Immature natural killer cell (primary cell): ENCODE measurements at regions not wholly inside any gene's neighbourhood (a gene's known extent, or its start where the extent isn't known, plus 50 kb on each side); places are given as distances from the start of the nearest gene placed in this dataset.

ENCODE experiments used
- DNase-seq, 3 donors: peaks; one replicate each; pipeline ENCODE4 v3.0.0; 2022; ENCODE audit warnings: mixed read lengths in 1 of 3
- H3K27ac Mint-ChIP-seq, 6 donors: one replicate each; pipeline ENCODE4 v1.8.0; 2020; ENCODE audit warnings: mixed read lengths in 6 of 6, mild to moderate bottlenecking in 5 of 6, inconsistent platforms in 4 of 6, moderate library complexity in 3 of 6
- H3K27me3 Mint-ChIP-seq, 3 donors: one replicate each; pipeline ENCODE4 v1.8.0; 2020 to 2021; ENCODE audit warnings: low read depth in 3 of 3, mild to moderate bottlenecking in 3 of 3, mixed read lengths in 3 of 3, moderate library complexity in 3 of 3, inconsistent platforms in 1 of 3
- H3K36me3 Mint-ChIP-seq, 3 donors: one replicate each; pipeline ENCODE4 v1.8.0; 2020; ENCODE audit warnings: mixed read lengths in 3 of 3, inconsistent platforms in 2 of 3, mild to moderate bottlenecking in 2 of 3
- H3K4me1 Mint-ChIP-seq, 2 donors: one replicate each; pipeline ENCODE4 v1.8.0; 2020; ENCODE audit warnings: inconsistent platforms in 2 of 2, mild to moderate bottlenecking in 2 of 2, mixed read lengths in 2 of 2, moderate library complexity in 1 of 2
- H3K4me3 Mint-ChIP-seq, 5 donors: one replicate each; pipeline ENCODE4 v1.8.0; 2020; ENCODE audit warnings: mild to moderate bottlenecking in 5 of 5, mixed read lengths in 5 of 5, inconsistent platforms in 3 of 5, moderate library complexity in 3 of 5
- H3K9me3 Mint-ChIP-seq, 6 donors: one replicate each; pipeline ENCODE4 v1.8.0; 2020; ENCODE audit warnings: mild to moderate bottlenecking in 6 of 6, mixed read lengths in 6 of 6, inconsistent platforms in 4 of 6, moderate library complexity in 3 of 6

GRCh38 chr1:58166417-58166816 lies 380.1 kb downstream of the OMA1 start:
- DNase-seq = no peak
- Mint-ChIP-seq H3K9me3 (peaks cover 0 to 9% (median 3%) of the 10 kb centered on the region in 6 donors), H3K4me3 (no peak overlapping the region), H3K27ac (no peak overlapping the region), H3K27me3 (peaks cover 0 to 2% (median 2%) of the 10 kb centered on the region in 3 donors), H3K36me3 (no peaks in the 10 kb centered on the region), H3K4me1 (no peaks in the 10 kb centered on the region)

DNA sequence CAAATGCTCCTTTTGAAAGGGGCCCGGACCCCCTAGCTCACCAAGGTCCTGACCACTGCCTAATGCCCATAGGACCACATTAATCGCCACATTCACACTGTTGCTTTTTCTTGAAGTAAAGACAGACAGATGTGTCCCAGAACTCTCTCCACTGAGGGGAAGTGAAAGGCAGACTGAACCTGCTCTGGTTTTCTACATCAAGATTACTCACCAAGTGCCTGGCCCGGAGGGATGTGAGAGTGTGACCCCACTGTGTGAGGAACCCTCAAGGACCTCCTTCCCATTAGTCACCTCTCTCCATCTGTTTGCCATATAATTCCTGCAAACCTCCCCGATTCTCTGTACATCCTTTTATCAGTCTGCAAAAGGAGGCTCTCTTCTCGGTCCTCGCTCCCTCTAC lies 381.5 kb downstream of the OMA1 start:
- Mint-ChIP-seq H3K4me3 (no peak overlapping the region), H3K27me3 (peaks cover 0 to 3% (median 2%) of the 10 kb centered on the region in 3 donors), H3K4me1 (no peaks in the 10 kb centered on the region), H3K36me3 (no peaks in the 10 kb centered on the region), H3K9me3 (peaks cover 0 to 9% (median 3%) of the 10 kb centered on the region in 6 donors), H3K27ac (no peak overlapping the region)
- no peak for DNase-seq

DNA sequence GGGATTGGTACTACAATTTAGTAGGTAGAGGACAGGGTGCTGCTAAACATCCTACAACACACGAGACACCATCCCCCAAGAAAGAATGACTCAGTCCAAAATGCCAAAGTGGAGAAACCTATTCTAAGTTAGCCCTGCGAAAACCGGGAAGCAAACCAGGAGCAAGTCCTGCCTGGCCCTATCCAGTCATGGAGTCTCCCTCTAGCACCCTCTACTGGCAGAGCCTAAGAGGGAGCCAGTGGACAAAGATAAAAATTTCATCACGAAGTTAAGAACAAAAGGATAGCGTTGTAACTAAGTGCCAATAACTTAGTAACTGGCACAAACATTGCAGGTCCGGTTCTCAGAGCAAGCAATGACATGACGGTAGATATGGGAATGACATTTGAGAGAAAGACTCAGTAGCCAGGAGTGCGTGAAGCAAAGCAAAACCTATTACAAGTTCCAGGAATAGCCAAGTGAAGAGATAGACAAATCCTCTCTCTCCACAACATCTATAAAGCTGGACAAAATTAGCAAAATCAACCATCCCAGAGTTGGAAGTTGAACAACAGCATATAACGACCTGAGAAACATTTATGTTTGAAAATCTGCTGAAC lies 383.5 kb downstream of the OMA1 start:
- H3K36me3 Mint-ChIP-seq = no peaks in the 10 kb centered on the region
- peaks cover 2 to 3% (median 2%) of the 10 kb centered on the region in 3 donors for H3K27me3 Mint-ChIP-seq
- peak in 1 of 3 donors; percentile 1 for DNase-seq
- H3K27ac Mint-ChIP-seq = no peak overlapping the region
- H3K4me1 Mint-ChIP-seq = no peaks in the 10 kb centered on the region
- no peak overlapping the region for H3K4me3 Mint-ChIP-seq
- peaks cover 0 to 4% (median 3%) of the 10 kb centered on the region in 6 donors for H3K9me3 Mint-ChIP-seq

DNA sequence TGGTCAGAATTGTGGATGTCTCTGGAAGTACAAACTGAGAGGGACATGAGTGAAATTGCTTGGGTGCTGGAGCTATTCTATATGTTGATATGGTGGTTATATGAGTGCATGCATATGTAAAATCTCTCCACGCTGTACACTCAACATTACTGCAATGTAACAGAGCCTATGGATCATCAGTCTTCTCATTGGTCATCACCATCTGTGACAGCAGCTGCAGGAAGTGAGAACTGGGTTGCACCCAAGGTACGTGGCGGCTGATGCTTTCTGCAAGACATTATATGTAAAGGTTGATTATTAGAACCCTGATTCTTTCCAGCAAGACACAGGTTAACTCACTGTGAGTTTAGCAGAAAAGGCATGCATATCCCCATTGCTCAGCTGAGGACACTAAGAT lies 387.1 kb downstream of the OMA1 start:
- peaks cover 0 to 2% (median 0%) of the 10 kb centered on the region in 6 donors for H3K9me3 Mint-ChIP-seq
- DNase-seq = no peak
- H3K36me3 Mint-ChIP-seq = no peaks in the 10 kb centered on the region

GRCh38 chr1:58158506-58159433 lies 387.8 kb downstream of the OMA1 start:
- no peaks in the 10 kb centered on the region for H3K36me3 Mint-ChIP-seq
- H3K27me3 Mint-ChIP-seq = peaks cover 0 to 3% (median 2%) of the 10 kb centered on the region in 3 donors
- no peak overlapping the region for H3K27ac Mint-ChIP-seq
- no peaks in the 10 kb centered on the region for H3K4me1 Mint-ChIP-seq
- H3K4me3 Mint-ChIP-seq = no peak overlapping the region
- DNase-seq = no peak
- peaks cover 0 to 2% (median 0%) of the 10 kb centered on the region in 6 donors for H3K9me3 Mint-ChIP-seq

More for the DNA sequence above, 387.1 kb downstream of the OMA1 start:
- Mint-ChIP-seq H3K4me3 (no peak overlapping the region), H3K4me1 (no peaks in the 10 kb centered on the region), H3K27ac (no peak overlapping the region), H3K27me3 (peaks cover 0 to 3% (median 2%) of the 10 kb centered on the region in 3 donors)

DNA sequence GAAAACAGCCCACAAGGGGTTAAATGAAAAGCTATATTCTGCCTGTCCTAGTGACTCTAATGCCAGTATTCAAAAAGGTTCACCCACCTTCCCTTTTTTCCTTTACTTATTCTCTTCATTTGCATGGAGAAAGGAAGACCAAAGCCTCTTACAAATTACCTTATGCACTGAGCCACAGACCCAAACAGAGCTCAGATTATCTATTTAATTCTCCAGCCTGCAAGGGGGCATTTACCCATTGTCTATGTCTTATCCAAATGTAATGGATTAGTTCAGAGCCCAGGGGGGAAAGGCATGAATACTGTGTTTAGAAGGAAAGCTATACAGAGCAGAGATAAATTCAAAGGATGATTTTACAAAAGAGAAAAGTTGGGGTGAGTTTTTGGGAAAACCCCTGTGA lies 388.5 kb downstream of the OMA1 start:
- Mint-ChIP-seq H3K4me3 (no peak overlapping the region), H3K27ac (no peak overlapping the region), H3K4me1 (no peaks in the 10 kb centered on the region), H3K27me3 (peaks cover 0 to 2% (median 2%) of the 10 kb centered on the region in 3 donors), H3K9me3 (peaks cover 0 to 2% (median 0%) of the 10 kb centered on the region in 6 donors), H3K36me3 (no peaks in the 10 kb centered on the region)
- DNase-seq = no peak

GRCh38 chr1:58157256-58157655 lies 389.3 kb downstream of the OMA1 start:
- Mint-ChIP-seq H3K9me3 (peaks cover 0 to 2% (median 0%) of the 10 kb centered on the region in 6 donors), H3K4me1 (no peaks in the 10 kb centered on the region), H3K4me3 (no peak overlapping the region), H3K36me3 (no peaks in the 10 kb centered on the region), H3K27ac (no peak overlapping the region), H3K27me3 (peaks cover 0 to 2% (median 2%) of the 10 kb centered on the region in 3 donors)
- no peak for DNase-seq

- H3K9me3 Mint-ChIP-seq = peaks cover 0 to 2% (median 0%) of the 10 kb centered on the region in 6 donors
- no peak overlapping the region for H3K4me3 Mint-ChIP-seq
- no peaks in the 10 kb centered on the region for H3K4me1 Mint-ChIP-seq
- no peak for DNase-seq
- peaks cover 0 to 5% (median 2%) of the 10 kb centered on the region in 3 donors for H3K27me3 Mint-ChIP-seq
- no peaks in the 10 kb centered on the region for H3K36me3 Mint-ChIP-seq
- H3K27ac Mint-ChIP-seq = no peak overlapping the region
These were observed 389.7 kb downstream of the OMA1 start for GRCh38 chr1:58156831-58157230.

DNA sequence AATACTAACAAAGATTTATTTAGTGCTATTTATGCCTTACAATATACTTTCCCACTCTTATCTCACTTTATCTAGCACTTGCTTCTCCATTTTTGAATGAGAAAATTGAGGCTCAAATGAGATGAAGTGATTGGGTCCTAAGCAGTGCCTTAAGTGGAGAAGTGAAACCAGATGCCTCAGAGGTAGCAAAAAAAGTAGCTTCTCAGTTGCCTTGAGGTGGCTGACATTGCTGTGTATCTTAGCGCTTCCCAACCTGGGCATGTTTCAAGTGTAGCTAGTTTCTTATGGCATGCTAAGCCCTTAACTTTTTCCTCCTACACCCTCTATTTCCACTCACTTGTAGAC lies 390.4 kb downstream of the OMA1 start:
- no peak for DNase-seq
- Mint-ChIP-seq H3K36me3 (no peaks in the 10 kb centered on the region), H3K27ac (no peak overlapping the region), H3K9me3 (peaks cover 0 to 2% (median 0%) of the 10 kb centered on the region in 6 donors), H3K4me1 (no peaks in the 10 kb centered on the region), H3K4me3 (no peak overlapping the region), H3K27me3 (peaks cover 0 to 5% (median 2%) of the 10 kb centered on the region in 3 donors)

GRCh38 chr1:58155418-58156123 lies 391.0 kb downstream of the OMA1 start:
- H3K4me1 Mint-ChIP-seq = no peaks in the 10 kb centered on the region
- no peak overlapping the region for H3K27ac Mint-ChIP-seq
- no peak overlapping the region for H3K4me3 Mint-ChIP-seq

GRCh38 chr1:58154256-58154655 lies 392.3 kb downstream of the OMA1 start:
- no peak overlapping the region for H3K27ac Mint-ChIP-seq

More at GRCh38 chr1:58155418-58156123, 391.0 kb downstream of the OMA1 start:
- peaks cover 0 to 3% (median 0%) of the 10 kb centered on the region in 6 donors for H3K9me3 Mint-ChIP-seq
- H3K27me3 Mint-ChIP-seq = peaks cover 0 to 5% (median 2%) of the 10 kb centered on the region in 3 donors
- no peaks in the 10 kb centered on the region for H3K36me3 Mint-ChIP-seq
- DNase-seq = no peak

GRCh38 chr1:58152697-58153096 lies 393.8 kb downstream of the OMA1 start:
- Mint-ChIP-seq H3K27me3 (peaks cover 0 to 3% (median 2%) of the 10 kb centered on the region in 3 donors), H3K4me1 (no peaks in the 10 kb centered on the region), H3K4me3 (no peak overlapping the region), H3K36me3 (no peaks in the 10 kb centered on the region), H3K27ac (no peak overlapping the region), H3K9me3 (peaks cover 0 to 7% (median 0%) of the 10 kb centered on the region in 6 donors)
- no peak for DNase-seq

More at GRCh38 chr1:58154256-58154655, 392.3 kb downstream of the OMA1 start:
- peaks cover 0 to 3% (median 0%) of the 10 kb centered on the region in 3 donors for H3K27me3 Mint-ChIP-seq
- no peak overlapping the region for H3K4me3 Mint-ChIP-seq
- H3K9me3 Mint-ChIP-seq = peaks cover 0 to 3% (median 0%) of the 10 kb centered on the region in 6 donors
- H3K36me3 Mint-ChIP-seq = no peaks in the 10 kb centered on the region
- no peaks in the 10 kb centered on the region for H3K4me1 Mint-ChIP-seq
- no peak for DNase-seq

- no peaks in the 10 kb centered on the region for H3K4me1 Mint-ChIP-seq
- peaks cover 0 to 3% (median 2%) of the 10 kb centered on the region in 3 donors for H3K27me3 Mint-ChIP-seq
- H3K27ac Mint-ChIP-seq = no peak overlapping the region
- no peak overlapping the region for H3K4me3 Mint-ChIP-seq
- peaks cover 0 to 5% (median 0%) of the 10 kb centered on the region in 6 donors for H3K9me3 Mint-ChIP-seq
- no peak for DNase-seq
- H3K36me3 Mint-ChIP-seq = no peaks in the 10 kb centered on the region
These were observed 397.2 kb downstream of the OMA1 start for GRCh38 chr1:58149271-58149812.
